Stimulated activated naive B cell treated with anti-CD40 and anti-IgM and Interleukin-4, amounts not matched to agents 10 μg/mL and 1 μg/mL and 100 μg/mL, for 72 hours (primary cell): ENCODE measurements at regions not wholly inside any gene's neighbourhood (a gene's known extent, or its start where the extent isn't known, plus 50 kb on each side); places are given as distances from the start of the nearest gene placed in this dataset.

Source experiments
- ATAC-seq, 2 donors: fragments of 150-1000 bp; cut with Tn5 transposase; replicated peaks; 2 replicates each; pipeline ENCODE4 v1.10.0; 2021; ENCODE audit warnings: moderate library complexity in 1 of 2
- DNase-seq: peaks from one replicate; pipeline ENCODE4 v3.0.0; 2021
- H3K27ac Mint-ChIP-seq: one replicate; pipeline ENCODE4 v1.8.0; 2022; ENCODE audit warnings: mild to moderate bottlenecking, mixed read lengths
- H3K27me3 Mint-ChIP-seq, 2 donors: one replicate each; pipeline ENCODE4 v1.8.0; 2022; ENCODE audit warnings: mixed read lengths in 2 of 2
- H3K36me3 Mint-ChIP-seq, 2 donors: one replicate each; pipeline ENCODE4 v1.8.0; 2022; ENCODE audit warnings: mixed read lengths in 2 of 2, mild to moderate bottlenecking in 1 of 2
- H3K4me1 Mint-ChIP-seq, 2 donors: one replicate each; pipeline ENCODE4 v1.8.0; 2022; ENCODE audit warnings: mixed read lengths in 2 of 2, mild to moderate bottlenecking in 1 of 2
- H3K4me3 Mint-ChIP-seq, 2 donors: one replicate each; pipeline ENCODE4 v1.8.0; 2022; ENCODE audit warnings: mild to moderate bottlenecking in 2 of 2, mixed read lengths in 2 of 2, moderate library complexity in 1 of 2
- H3K9me3 Mint-ChIP-seq, 2 donors: one replicate each; pipeline ENCODE4 v1.8.0; 2022; ENCODE audit warnings: mixed read lengths in 2 of 2, mild to moderate bottlenecking in 1 of 2

- H3K4me1 Mint-ChIP-seq: no peaks in the 10 kb centered on the region
- no peaks in the 10 kb centered on the region for H3K36me3 Mint-ChIP-seq
- peaks cover 0 to 5% of the 10 kb centered on the region in 2 donors for H3K27me3 Mint-ChIP-seq
- H3K27ac Mint-ChIP-seq: no peak overlapping the region
- no peak overlapping the region for H3K4me3 Mint-ChIP-seq
- no peak for DNase-seq
- ATAC-seq: no peak
- H3K9me3 Mint-ChIP-seq: no peaks in the 10 kb centered on the region
Measured at GRCh38 chr2:236632295-236633218, 62.9 kb downstream of the ACKR3 start.

GRCh38 chr2:236633219-236633570 lies 63.6 kb downstream of the ACKR3 start:
- H3K27ac Mint-ChIP-seq: no peak overlapping the region
- ATAC-seq (no peak), DNase-seq (no peak)
- no peak overlapping the region for H3K4me3 Mint-ChIP-seq
- no peaks in the 10 kb centered on the region for H3K36me3 Mint-ChIP-seq
- peaks cover 5 to 11% of the 10 kb centered on the region in 2 donors for H3K27me3 Mint-ChIP-seq
- H3K9me3 Mint-ChIP-seq: no peaks in the 10 kb centered on the region
- H3K4me1 Mint-ChIP-seq: no peaks in the 10 kb centered on the region

GRCh38 chr2:236633775-236634560 lies 64.3 kb downstream of the ACKR3 start:
- no peak overlapping the region for H3K27ac Mint-ChIP-seq
- H3K4me3 Mint-ChIP-seq: no peak overlapping the region
- no peak for DNase-seq
- H3K36me3 Mint-ChIP-seq: no peaks in the 10 kb centered on the region
- peaks cover 9 to 12% of the 10 kb centered on the region in 2 donors for H3K27me3 Mint-ChIP-seq
- H3K9me3 Mint-ChIP-seq: no peaks in the 10 kb centered on the region
- H3K4me1 Mint-ChIP-seq: no peaks in the 10 kb centered on the region
- no peak for ATAC-seq

- H3K27me3 Mint-ChIP-seq: peaks cover 18 to 23% of the 10 kb centered on the region in 2 donors
- H3K36me3 Mint-ChIP-seq: no peaks in the 10 kb centered on the region
- no peak for DNase-seq
- H3K4me1 Mint-ChIP-seq: no peaks in the 10 kb centered on the region
- no peak for ATAC-seq
- H3K4me3 Mint-ChIP-seq: no peak overlapping the region
- H3K9me3 Mint-ChIP-seq: peaks cover 4% of the 10 kb centered on the region in 2 donors
- H3K27ac Mint-ChIP-seq: no peak overlapping the region
Measured at GRCh38 chr2:236636261-236636660, 66.6 kb downstream of the ACKR3 start.

GRCh38 chr2:236636714-236637470 lies 67.3 kb downstream of the ACKR3 start:
- ATAC-seq (no peak), DNase-seq (no peak)
- H3K4me1 Mint-ChIP-seq: no peaks in the 10 kb centered on the region
- no peak overlapping the region for H3K4me3 Mint-ChIP-seq
- peaks cover 18 to 27% of the 10 kb centered on the region in 2 donors for H3K27me3 Mint-ChIP-seq
- no peaks in the 10 kb centered on the region for H3K36me3 Mint-ChIP-seq
- no peak overlapping the region for H3K27ac Mint-ChIP-seq
- peaks cover 4% of the 10 kb centered on the region in 2 donors for H3K9me3 Mint-ChIP-seq

- Mint-ChIP-seq H3K27me3 (peaks cover 18 to 33% of the 10 kb centered on the region in 2 donors), H3K36me3 (no peaks in the 10 kb centered on the region), H3K4me1 (no peaks in the 10 kb centered on the region), H3K4me3 (no peak overlapping the region), H3K9me3 (peaks cover 4% of the 10 kb centered on the region in 2 donors), H3K27ac (no peak overlapping the region)
- ATAC-seq (no peak), DNase-seq (no peak)
Measured at GRCh38 chr2:236637686-236638569, 68.3 kb downstream of the ACKR3 start.

- no peak overlapping the region for H3K27ac Mint-ChIP-seq
- no peak overlapping the region for H3K4me3 Mint-ChIP-seq
- no peaks in the 10 kb centered on the region for H3K4me1 Mint-ChIP-seq
- H3K9me3 Mint-ChIP-seq: peaks cover 7% of the 10 kb centered on the region in 2 donors
- H3K36me3 Mint-ChIP-seq: no peaks in the 10 kb centered on the region
- ATAC-seq (no peak), DNase-seq (no peak)
- peaks cover 21 to 33% of the 10 kb centered on the region in 2 donors for H3K27me3 Mint-ChIP-seq
Measured at GRCh38 chr2:236638707-236639106, 69.1 kb downstream of the ACKR3 start.

GRCh38 chr2:236639461-236640235 lies 70.0 kb downstream of the ACKR3 start:
- no peak for DNase-seq
- Mint-ChIP-seq H3K4me3 (no peak overlapping the region), H3K27me3 (peaks cover 28 to 42% of the 10 kb centered on the region in 2 donors), H3K4me1 (no peaks in the 10 kb centered on the region), H3K36me3 (no peaks in the 10 kb centered on the region), H3K9me3 (peaks cover 7 to 8% of the 10 kb centered on the region in 2 donors), H3K27ac (no peak overlapping the region)
- no peak for ATAC-seq

- no peak for DNase-seq
- Mint-ChIP-seq H3K27me3 (peaks cover 28 to 42% of the 10 kb centered on the region in 2 donors), H3K4me3 (no peak overlapping the region), H3K9me3 (peaks cover 7 to 8% of the 10 kb centered on the region in 2 donors), H3K4me1 (no peaks in the 10 kb centered on the region), H3K36me3 (no peaks in the 10 kb centered on the region), H3K27ac (no peak overlapping the region)
- no peak for ATAC-seq
Measured at GRCh38 chr2:236641051-236641726, 71.6 kb downstream of the ACKR3 start.

- no peaks in the 10 kb centered on the region for H3K4me1 Mint-ChIP-seq
- H3K27me3 Mint-ChIP-seq: peaks cover 32 to 42% of the 10 kb centered on the region in 2 donors
- ATAC-seq (no peak), DNase-seq (no peak)
- no peaks in the 10 kb centered on the region for H3K36me3 Mint-ChIP-seq
- H3K9me3 Mint-ChIP-seq: peaks cover 7 to 8% of the 10 kb centered on the region in 2 donors
- no peak overlapping the region for H3K4me3 Mint-ChIP-seq
- H3K27ac Mint-ChIP-seq: no peak overlapping the region
Measured at GRCh38 chr2:236642125-236642524, 72.5 kb downstream of the ACKR3 start.

GRCh38 chr2:236642584-236643291 lies 73.1 kb downstream of the ACKR3 start:
- H3K27ac Mint-ChIP-seq: no peak overlapping the region
- DNase-seq (no peak), ATAC-seq (no peak)

GRCh38 chr2:236643480-236643879 lies 73.9 kb downstream of the ACKR3 start:
- Mint-ChIP-seq H3K36me3 (no peaks in the 10 kb centered on the region), H3K27ac (no peak overlapping the region), H3K27me3 (peaks cover 25 to 39% of the 10 kb centered on the region in 2 donors), H3K4me1 (no peaks in the 10 kb centered on the region), H3K9me3 (peaks cover 7 to 8% of the 10 kb centered on the region in 2 donors), H3K4me3 (no peak overlapping the region)
- ATAC-seq (no peak), DNase-seq (no peak)

More at GRCh38 chr2:236642584-236643291, 73.1 kb downstream of the ACKR3 start:
- Mint-ChIP-seq H3K27me3 (peaks cover 31 to 41% of the 10 kb centered on the region in 2 donors), H3K9me3 (peaks cover 7 to 8% of the 10 kb centered on the region in 2 donors), H3K4me3 (no peak overlapping the region), H3K4me1 (no peaks in the 10 kb centered on the region), H3K36me3 (no peaks in the 10 kb centered on the region)
